PC-9 (cell line): ENCODE measurements at regions not wholly inside any gene's neighbourhood (a gene's known extent, or its start where the extent isn't known, plus 50 kb on each side); places are given as distances from the start of the nearest gene placed in this dataset.

Experiments
- EZH2 ChIP-seq: fragments of 200-600 bp; sonication (generic); IDR thresholded peaks from 2 replicates; pipeline ENCODE4 v1.8.0; 2017; ENCODE audit warnings: antibody characterized with exemption, low read depth
- TF ChIP-seq, protein P1 (sequence below): fragments of 200-600 bp; sonication (generic); conservative IDR thresholded peaks from 2 replicates; pipeline ENCODE4 v1.6.1; 2017; ENCODE audit warnings: mixed run types, antibody characterized with exemption, mild to moderate bottlenecking, moderate library complexity

DNA sequence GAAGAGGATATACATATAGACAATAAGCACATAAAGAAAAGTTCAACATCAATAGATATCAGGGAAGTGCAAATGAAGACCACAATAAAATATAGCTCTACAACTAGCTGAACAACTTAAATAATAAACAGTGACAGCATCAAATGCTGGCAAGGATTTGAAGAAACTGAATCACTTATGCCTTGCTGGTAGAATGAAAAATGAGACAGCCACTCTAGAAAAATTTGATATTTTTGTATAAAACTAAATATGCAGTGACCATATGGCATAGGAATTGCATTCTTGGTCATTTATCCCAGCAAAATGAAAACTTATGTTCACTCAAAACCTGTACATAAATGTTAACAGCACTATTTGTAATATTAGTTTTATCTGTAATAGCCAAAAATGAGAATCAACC is 1102.0 kb downstream of the C4orf33 start:
- TF ChIP-seq, protein P1, sequence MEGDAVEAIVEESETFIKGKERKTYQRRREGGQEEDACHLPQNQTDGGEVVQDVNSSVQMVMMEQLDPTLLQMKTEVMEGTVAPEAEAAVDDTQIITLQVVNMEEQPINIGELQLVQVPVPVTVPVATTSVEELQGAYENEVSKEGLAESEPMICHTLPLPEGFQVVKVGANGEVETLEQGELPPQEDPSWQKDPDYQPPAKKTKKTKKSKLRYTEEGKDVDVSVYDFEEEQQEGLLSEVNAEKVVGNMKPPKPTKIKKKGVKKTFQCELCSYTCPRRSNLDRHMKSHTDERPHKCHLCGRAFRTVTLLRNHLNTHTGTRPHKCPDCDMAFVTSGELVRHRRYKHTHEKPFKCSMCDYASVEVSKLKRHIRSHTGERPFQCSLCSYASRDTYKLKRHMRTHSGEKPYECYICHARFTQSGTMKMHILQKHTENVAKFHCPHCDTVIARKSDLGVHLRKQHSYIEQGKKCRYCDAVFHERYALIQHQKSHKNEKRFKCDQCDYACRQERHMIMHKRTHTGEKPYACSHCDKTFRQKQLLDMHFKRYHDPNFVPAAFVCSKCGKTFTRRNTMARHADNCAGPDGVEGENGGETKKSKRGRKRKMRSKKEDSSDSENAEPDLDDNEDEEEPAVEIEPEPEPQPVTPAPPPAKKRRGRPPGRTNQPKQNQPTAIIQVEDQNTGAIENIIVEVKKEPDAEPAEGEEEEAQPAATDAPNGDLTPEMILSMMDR = no peak
- TF ChIP-seq EZH2 = no peak
